GM21723 (cell line): ENCODE measurements at regions not wholly inside any gene's neighbourhood (a gene's known extent, or its start where the extent isn't known, plus 50 kb on each side); places are given as distances from the start of the nearest gene placed in this dataset.

ENCODE experiments used
- ATAC-seq: cut with Tn5 transposase; IDR thresholded peaks from one replicate; pipeline ENCODE4 v1.9.1; 2021; ENCODE audit warnings: mild to moderate bottlenecking, moderate library complexity; ENCODE audit not compliant: unreplicated experiment

- no peak for ATAC-seq
Observed at GRCh38 chr4:30930276-30930675, 210.1 kb downstream of the PCDH7 start.

- no peak for ATAC-seq
Observed at GRCh38 chr4:30932581-30932980, 212.4 kb downstream of the PCDH7 start.

- no peak for ATAC-seq
Observed at GRCh38 chr4:30939069-30939468, 218.9 kb downstream of the PCDH7 start.

GRCh38 chr4:30939684-30940083 lies 219.5 kb downstream of the PCDH7 start:
- ATAC-seq: no peak

- ATAC-seq: no peak
Observed at GRCh38 chr4:30941641-30942040, 221.5 kb downstream of the PCDH7 start.

- no peak for ATAC-seq
Observed at GRCh38 chr4:30943356-30943755, 223.2 kb downstream of the PCDH7 start.

- ATAC-seq: no peak
Observed at GRCh38 chr4:30945586-30945985, 225.4 kb downstream of the PCDH7 start.

- ATAC-seq: no peak
Observed at GRCh38 chr4:30946288-30946687, 226.1 kb downstream of the PCDH7 start.

GRCh38 chr4:30948653-30949052 lies 228.5 kb downstream of the PCDH7 start:
- no peak for ATAC-seq

- no peak for ATAC-seq
Observed at GRCh38 chr4:30950737-30951136, 230.6 kb downstream of the PCDH7 start.

GRCh38 chr4:30952526-30953219 lies 232.5 kb downstream of the PCDH7 start:
- no peak for ATAC-seq

- ATAC-seq: no peak
Observed at GRCh38 chr4:30953799-30954198, 233.6 kb downstream of the PCDH7 start.

GRCh38 chr4:30956916-30957315 lies 236.7 kb downstream of the PCDH7 start:
- ATAC-seq: no peak

GRCh38 chr4:30957706-30958105 lies 237.5 kb downstream of the PCDH7 start:
- no peak for ATAC-seq

- no peak for ATAC-seq
Observed at GRCh38 chr4:30959781-30960485, 239.8 kb downstream of the PCDH7 start.

- no peak for ATAC-seq
Observed at GRCh38 chr4:30962939-30963338, 242.8 kb downstream of the PCDH7 start.

GRCh38 chr4:30968926-30969325 lies 248.8 kb downstream of the PCDH7 start:
- no peak for ATAC-seq

GRCh38 chr4:30972542-30972941 lies 252.4 kb downstream of the PCDH7 start:
- no peak for ATAC-seq

- no peak for ATAC-seq
Observed at GRCh38 chr4:30973993-30974392, 253.8 kb downstream of the PCDH7 start.

- ATAC-seq: no peak
Observed at GRCh38 chr4:30979402-30979801, 259.2 kb downstream of the PCDH7 start.

GRCh38 chr4:30989508-30989907 lies 269.3 kb downstream of the PCDH7 start:
- ATAC-seq: no peak

- no peak for ATAC-seq
Observed at GRCh38 chr4:30996841-30997240, 276.7 kb downstream of the PCDH7 start.

- ATAC-seq: no peak
Observed at GRCh38 chr4:31005037-31005436, 284.9 kb downstream of the PCDH7 start.
